UCSD-AML1 (cell line): ENCODE measurements at regions not wholly inside any gene's neighbourhood (a gene's known extent, or its start where the extent isn't known, plus 50 kb on each side); places are given as distances from the start of the nearest gene placed in this dataset.
A peak's percentile ranks its signal among the peaks of the same experiment; 100 is the strongest.

ENCODE experiments used
- DNase-seq: peaks from one replicate; lab custom pipeline; 2025; ENCODE audit not compliant: unreplicated experiment; lab: John Stamatoyannopoulos, UW

DNA sequence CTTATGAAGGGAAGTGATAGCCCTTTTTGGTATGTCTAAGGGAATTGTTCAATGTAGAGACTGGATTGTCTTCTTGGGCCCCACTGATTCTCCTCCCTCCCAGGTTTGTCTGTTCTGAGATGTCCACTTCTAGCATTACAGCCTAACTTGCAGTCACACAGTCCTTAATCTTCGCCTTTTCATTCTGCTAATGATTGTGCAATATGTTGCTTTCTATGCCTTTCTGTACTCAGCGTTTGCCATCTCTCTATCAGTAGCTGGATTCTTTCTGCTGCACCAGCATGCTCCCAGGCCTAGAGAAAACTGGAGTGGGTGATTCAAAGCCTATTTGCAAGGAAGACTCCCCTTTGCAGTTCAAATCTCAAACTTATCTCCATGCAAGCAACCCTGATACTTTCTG is 307.5 kb upstream of the DACH1 start:
- no peak for DNase-seq

DNA sequence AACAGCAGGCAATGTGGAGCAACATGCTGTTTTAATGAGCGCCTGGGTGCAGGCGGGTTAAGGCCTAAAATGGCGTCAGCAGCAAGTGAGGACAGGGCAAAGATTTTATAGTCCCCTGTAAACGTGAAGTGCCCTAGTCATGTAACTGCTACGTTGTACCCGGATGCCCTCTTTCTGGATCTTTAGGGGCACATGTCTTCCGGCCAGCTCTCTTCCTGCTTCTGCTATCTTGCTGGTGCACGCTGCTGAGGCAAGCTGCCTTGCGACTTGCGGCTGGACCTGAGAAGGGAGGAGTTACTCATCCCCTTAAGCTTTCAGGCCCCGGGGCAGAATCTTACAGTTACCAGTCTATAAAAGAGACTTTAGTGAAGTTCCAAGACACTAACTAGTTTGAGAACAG is 303.6 kb upstream of the DACH1 start:
- peak; percentile 11 for DNase-seq

DNA sequence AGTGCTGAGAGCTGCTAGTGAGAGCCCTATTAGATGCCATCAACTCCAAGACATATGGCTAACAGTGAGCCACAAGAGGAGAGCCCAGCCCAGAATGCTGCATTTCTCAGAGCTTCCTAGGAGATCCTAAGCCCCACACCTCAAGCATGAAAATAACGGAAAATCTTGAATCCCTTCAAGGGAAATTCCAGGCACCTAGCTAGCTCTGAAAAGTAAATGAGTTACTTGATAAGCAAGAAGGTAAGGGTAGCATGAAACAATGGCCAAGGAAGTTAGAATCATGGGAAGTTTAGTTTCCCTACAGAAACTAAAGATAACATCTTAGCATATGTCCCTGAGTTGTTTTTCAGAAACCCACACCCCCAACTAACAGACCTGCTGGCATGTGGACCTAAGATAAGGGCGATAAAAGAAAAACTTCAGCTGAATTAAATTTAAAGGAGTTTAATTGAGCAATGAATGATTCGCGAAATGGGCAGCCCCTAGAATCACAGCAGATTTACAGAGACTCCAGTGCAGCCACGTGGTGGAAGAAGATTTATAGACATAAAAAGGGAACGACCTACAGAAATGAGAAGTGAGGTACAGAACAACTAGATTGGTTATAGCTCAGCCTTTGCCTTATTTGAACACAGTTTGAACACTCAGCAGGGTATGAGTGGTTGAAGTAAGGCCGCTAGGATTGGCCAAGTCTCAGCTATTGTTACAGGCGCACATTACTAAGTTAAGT is 301.3 kb upstream of the DACH1 start:
- DNase-seq, result no peak

DNA sequence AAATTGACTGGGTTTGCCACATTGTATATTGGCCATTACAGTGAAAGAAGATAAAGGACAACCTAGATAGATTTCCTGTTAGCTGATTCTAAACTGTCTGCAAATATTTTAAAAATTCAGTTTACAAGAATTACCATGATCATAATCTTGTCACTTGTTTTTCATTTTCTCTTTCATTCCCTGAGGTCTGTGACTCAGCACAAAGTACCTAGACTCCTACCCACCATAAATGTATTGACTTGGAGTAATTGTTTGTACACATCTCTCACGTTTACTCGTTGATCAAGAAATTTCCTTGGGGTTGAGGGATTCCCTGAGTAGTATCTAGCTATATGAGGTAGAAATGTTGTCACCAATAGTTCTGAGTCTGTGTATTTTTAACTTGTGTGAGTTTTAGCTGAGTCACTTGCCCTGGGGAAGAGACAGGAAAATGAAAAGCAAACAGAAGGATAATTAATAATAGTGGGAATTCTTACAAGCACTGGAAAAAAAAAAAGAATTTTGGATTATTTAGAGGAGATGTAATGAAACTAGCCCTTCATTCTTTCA is 299.2 kb upstream of the DACH1 start:
- no peak for DNase-seq

DNA sequence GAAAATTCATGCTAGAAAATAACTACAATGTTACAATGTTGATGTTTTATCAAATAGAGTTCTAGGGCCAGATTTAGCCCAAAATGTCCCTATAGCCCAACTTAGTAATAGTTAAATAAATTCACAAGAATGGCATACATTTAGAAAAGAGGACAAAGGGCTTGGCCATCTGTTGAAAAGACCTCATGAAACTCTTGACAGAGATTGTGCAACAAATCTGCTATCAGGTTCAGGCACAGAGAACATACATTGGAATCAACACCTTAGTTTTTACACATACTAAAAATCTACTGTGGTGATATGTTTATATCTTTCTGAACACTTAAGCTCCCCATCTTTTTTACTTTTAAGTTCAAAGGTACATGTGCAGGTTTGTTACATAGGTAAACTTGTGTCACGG is 298.3 kb upstream of the DACH1 start:
- DNase-seq, result no peak

DNA sequence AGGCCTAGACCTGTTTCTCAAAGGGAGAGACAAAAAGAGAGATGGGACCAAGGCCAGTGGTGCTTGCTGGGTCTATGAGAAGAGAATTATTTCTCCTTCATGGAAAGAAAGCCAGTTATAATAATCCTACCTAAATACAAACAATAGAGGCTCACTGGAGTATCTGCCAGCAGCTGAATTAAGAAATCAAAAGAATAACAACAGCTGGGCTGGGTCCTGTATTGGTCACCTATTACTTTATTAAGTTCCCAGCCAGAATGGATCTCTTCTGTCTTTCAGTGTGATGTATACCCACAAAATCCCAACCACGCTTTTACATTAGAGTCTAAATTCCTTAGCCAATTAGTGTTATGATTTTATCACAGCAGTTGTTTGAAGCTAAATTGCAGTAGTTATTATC is 297.8 kb upstream of the DACH1 start:
- DNase-seq, result no peak

DNA sequence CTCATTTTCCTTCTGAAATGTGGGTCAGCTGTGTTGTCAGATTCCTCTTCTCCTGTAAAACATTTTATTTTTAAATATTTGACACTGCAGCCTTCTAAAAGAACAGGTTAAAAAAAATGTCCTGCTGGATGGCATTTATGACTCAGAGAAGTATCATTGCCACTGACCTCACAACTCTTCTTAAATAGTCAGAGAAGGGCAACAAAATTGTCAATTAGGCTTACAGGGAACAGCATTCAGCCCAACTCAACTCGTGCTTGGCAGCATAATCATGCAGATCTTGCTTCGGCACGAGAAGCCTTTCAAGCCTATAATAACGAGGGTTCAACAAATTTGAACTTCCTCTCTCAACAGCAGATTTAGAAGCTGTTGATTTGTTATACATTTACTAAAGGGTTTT is 296.7 kb upstream of the DACH1 start:
- no peak for DNase-seq

DNA sequence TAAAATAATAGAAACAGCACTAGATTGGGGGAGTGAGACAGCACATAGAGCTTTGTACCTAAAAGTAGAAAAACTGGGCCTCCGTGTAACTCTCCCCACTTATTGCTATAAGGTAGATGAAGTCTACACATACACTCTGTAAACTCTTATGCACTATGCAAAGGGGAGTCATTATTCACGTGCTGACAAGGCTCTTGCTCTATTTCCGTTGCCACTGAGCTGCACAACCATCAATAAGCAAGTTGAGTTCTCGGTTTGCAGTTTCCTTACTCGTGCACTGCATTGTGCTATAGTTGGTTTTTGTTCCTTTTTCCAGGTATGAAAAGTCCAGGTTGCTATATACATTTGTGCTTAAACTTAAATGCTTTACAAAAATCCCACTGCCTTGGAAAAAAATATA is 294.0 kb upstream of the DACH1 start:
- no peak for DNase-seq

DNA sequence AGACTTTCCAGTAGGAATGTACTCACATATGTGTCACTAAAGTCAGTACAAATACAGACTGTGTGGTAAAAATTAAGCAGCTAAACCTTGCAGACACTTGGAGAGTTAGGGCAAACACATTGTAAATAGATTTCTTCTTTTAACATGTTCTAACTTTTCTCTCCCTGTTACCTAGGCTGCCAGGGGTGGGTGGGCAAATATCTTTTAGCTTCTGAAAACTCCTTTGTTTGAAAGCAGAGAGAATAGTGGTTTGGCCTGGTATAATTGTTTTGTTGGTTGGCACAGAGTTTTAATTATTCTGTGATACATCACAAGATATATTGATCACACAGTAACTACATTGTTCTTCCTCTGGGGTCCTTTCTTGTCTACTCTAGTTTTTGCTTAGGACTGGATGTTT is 289.8 kb upstream of the DACH1 start:
- DNase-seq, result no peak

DNA sequence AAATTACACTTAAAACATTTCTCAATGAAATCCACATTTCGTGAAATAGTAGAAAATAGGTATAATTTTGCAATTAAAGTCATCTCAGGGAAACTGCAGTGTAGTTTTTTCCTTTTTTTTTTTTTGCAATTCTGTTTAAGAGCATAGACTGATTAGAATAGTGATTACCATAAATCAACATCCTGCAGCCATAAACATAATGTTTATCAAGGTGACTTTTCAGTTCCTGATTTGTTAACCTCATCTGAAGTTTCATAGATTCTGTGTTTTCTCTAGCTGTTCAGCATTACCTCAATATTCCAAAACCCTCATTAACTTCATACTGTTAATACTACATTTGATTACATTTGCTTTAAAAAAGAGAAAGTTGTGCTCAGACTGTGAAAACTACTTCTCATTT is 286.3 kb upstream of the DACH1 start:
- DNase-seq, result no peak

DNA sequence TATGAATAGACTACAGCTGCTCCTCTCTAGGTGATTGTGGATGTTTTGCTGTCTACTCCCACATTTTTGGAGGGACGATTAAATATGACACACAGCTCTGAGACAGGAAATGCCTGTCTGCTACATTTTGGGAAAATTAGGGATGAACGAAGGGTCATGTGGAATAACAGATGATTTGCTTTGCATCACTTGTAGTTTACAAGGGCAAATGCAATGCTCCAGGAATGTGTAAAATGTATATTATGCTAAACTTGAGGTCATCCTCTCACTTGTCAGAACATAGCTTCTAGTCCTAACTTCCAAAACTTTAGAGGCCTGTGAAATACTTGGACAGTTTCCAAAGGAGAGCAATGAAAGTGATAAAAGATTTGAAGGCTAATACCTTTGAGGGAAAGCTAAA is 284.2 kb upstream of the DACH1 start:
- DNase-seq, result no peak

DNA sequence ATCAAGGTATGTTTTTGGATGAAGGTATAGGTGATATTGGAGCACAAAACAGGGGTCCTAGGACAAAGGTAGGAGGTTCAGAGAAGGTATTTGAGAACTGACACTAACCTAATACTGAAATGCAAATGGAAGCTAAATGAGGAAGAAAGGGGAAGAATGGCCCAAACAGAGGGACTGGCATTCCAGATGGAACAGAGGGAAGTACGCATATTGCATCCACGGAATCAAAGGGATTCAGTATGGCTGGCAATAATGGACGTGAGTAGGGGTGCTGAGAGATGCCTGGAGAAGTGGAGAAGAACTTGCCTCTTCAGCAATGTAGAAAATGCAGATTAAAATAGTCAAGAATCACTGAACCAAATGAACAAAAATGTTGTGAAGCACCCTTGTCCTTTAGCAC is 283.5 kb upstream of the DACH1 start:
- no peak for DNase-seq

DNA sequence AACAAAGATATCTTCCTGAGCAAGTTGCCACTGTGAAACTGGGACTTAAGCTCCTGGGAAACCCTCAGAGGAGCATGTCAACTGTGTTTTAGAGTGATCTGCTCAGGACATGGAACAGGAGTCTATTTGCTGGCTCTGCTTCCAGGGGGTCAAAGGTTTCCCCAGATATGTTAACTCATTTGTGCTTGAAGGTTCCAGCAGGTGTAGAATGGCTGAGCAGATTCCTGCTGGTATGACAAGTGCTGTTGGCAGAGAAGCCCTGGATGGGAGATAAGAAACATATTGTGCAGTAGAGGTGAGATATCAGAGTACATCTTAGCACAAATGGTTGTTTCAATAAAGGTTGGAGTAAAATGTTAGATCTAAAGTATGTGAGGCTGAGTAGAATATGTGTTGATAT is 282.7 kb upstream of the DACH1 start:
- DNase-seq, result no peak

DNA sequence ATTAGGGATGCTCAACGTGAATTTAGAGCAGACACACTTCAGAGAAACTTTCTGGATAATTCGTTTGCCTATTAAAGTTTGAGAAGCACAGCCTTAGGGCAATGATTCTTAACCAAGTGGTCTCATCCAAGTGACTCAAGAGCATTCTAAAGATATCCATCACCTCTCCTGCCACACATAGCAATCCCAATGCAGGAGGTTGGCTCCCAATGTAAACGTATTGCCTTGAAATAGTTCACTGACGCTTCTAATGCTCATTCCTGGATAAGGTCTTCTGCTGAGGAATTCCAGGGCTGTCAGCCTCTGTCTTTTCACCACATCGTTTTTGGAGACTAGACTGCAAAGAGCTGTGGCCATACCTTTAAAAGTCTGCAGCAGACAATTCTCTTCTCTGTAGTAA is 279.8 kb upstream of the DACH1 start:
- DNase-seq, result no peak

DNA sequence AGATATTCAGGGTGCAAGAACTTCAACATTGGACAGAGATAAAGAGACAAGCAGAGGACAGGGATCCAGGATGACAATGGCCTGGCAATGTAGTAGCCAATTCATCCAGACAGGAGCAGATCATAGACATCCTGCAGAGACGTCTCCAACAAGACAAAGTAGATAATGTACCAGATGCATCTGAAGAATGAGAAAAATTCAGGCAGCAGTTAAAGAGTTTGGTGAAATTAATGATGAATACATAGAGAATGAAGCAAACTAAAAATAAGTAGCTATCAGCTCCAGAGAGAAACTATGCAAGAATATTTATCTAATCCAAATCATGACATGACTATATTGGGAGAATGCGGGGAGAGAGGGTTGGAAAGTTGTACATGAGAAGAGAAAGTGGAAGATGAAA is 278.4 kb upstream of the DACH1 start:
- DNase-seq, result no peak

DNA sequence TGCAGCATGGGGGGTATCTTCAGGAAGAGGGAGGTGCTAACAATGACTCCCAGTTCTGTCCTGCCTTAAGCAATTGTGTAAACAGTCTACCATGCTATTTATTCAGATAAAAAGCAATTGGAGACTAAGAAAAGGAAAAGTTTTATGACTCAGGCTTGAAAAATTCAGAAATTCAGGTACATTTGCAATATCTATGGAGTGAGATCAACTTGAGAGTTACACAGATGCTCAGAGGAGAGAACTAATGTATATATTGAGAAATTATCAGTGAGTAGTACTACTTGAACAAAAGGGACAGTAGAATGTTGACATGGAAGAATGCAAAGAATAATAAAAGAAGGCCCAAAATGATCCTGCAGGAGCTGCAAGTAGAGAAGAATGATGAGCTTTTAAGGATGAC is 277.6 kb upstream of the DACH1 start:
- DNase-seq, result no peak

DNA sequence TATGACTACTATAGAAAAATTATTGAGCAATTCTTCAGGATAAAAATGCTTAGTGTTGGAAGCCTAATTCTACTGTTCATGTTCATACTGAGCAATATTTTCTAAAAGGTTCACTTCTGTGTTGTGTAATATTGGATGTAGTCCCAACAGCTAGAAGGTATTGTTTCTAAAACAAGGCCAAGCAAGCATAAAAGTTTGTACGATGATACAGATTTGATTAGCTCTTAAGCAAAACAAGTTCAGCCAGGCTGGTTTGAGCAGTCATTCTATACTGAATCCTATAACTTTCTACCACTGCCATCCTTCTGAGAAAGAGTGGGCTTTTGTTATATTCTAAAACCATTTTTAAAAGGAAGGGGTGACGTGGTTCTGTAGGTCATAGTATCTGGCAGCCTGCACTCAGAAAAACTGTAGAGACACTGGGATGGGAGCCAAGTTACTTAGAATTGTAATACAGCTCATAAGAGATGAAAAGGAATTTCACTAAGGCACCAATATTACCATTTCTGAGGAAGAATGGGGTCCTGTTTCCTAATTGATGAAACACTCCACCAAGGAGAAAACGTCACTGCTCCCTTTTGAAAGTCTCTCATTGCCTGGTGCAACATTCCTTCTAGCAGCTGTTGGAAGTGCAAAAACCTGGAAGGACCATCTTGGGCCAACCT is 275.0 kb upstream of the DACH1 start:
- DNase-seq, result no peak

DNA sequence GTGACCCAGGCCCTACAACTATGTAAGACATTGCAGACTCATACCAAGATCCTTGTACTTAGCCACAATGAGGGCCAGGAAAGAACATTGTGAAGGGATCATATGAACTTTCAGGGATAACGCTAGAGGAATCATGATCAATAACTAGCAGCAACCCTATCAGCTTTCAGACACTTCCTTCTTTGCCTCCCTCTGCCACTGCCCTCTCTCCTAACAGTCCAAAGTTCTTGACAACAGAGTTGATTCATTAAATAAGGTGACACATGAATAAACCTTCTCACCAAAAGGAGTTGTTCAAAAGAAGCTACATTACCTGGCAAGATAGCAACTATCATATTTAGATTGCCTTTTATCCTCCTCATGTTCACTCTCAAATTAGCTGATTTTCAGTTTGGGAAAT is 272.2 kb upstream of the DACH1 start:
- DNase-seq, result no peak

DNA sequence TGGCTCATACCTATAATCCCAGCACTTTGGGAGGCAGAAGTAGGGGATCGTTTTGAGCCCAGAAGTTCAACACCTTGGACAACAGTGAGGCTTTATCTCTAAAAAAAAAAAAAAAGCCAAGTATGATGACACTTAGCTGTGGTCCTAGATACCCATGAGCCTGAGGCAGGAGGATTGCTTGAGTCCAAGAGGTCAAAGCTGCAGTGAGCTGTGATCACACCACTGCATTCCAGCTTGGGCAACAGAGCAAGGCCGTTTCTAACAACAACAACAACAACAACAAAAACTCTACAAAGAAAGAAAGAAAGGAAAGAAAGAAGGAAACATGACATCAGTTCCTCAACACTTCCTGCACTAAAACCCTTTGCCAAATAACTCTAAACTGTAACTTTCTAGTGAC is 265.1 kb upstream of the DACH1 start:
- DNase-seq, result no peak

DNA sequence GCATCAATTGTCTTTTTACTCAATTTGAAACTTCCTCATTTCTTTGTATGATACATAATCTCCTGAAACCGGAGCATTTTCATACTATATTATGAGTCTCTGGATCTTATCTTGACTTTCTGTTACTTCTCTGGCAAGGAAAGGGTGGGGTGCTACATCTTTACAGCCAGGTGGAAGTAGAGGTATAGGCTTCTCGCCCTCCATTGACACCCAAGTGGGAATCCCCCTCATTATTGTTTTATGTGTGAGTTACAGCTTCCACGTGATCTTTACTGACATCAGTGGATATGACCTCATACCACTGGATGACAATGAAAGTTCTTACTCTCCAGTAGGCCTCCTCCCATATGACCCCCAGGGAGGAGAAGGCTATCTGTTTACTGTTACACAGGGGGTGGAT is 262.1 kb upstream of the DACH1 start:
- DNase-seq, result no peak

DNA sequence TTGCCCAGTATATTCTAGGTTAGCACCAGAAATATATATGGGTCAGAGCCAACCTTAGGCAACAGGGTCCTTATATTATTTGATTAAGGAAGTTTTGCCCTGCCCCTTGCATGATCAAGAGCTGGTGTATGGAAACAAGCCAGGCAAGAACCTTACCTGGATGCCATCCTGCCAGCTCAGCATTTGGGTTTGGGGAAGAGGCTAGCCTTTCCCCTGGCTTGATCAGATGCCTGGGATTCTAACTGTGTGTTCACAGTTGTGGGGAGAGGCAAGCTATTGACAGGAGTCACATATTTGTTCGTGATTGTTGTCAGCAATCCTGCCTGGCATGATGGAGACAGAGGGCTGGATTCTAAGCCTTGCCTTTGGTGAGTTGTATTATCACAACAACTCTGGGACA is 260.0 kb upstream of the DACH1 start:
- DNase-seq, result no peak

DNA sequence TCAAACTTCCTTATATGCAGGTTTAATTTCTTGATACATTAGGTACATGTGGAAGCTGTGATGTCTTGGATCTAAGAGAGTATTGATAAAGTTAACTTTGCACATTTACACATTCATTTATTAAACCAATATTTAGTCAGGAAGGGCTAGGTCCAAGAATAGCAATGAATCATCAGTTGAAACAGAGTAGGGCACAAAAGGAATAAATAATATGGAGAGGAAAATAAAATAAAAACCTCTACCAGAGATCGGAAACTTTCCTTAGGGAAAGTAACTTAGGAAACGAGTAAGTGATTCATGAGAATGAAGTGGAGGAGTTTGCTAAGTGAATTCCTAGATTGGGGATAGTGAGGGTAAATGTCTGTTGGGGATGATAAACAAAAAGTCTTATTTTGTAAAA is 259.4 kb upstream of the DACH1 start:
- DNase-seq, result no peak

DNA sequence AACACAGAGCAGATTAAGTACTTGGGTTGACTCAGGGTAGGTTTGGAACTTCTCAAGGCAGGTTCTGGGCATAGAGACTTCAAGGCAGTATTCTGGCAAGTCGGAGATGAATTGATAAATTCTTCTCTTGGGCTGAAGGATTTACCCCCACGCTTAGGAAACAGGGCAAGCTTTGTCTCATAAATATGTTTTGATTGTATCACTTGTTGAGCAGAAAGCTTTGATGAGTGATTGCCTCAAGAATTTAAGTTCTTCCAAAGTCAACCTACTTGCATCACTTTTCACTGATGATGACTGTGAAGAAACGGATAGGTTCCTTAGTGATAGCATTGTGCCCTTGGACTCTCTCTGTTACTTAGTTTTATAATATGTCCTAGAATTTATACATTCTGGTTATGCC is 258.6 kb upstream of the DACH1 start:
- DNase-seq, result no peak
